NCI-H146 treated with DMSO at 0.1 percent for 48 hours (cell line): ENCODE measurements at regions not wholly inside any gene's neighbourhood (a gene's known extent, or its start where the extent isn't known, plus 50 kb on each side); places are given as distances from the start of the nearest gene placed in this dataset.
"Not testable (repeated sequence)": the region's sequence is repeated elsewhere in the genome, so short reads cannot be mapped to it uniquely, and the experiment has no call there.

Experiments
- DNase-seq: peaks from one replicate; lab custom pipeline; 2025; ENCODE audit not compliant: unreplicated experiment; lab: John Stamatoyannopoulos, UW

DNA sequence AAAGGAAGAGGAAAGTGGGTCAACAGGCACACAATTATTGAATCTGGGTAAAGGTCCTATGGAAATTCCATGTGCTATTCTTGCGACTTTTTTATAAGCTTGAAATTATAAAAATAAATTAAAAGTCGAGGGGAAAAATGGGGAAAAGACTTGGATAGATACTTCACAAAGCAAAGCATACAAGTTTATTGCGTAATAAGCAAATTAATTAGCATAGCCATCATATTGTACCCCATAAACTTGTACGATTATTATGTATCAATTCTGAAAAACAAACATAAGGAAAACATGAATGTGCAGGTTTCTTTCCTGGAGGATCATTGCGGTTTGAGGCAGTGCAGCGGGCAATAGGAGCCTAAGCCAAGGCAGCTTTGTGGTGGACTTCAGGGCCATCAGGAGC lies 351.6 kb upstream of the NOX3 start:
- no peak for DNase-seq

DNA sequence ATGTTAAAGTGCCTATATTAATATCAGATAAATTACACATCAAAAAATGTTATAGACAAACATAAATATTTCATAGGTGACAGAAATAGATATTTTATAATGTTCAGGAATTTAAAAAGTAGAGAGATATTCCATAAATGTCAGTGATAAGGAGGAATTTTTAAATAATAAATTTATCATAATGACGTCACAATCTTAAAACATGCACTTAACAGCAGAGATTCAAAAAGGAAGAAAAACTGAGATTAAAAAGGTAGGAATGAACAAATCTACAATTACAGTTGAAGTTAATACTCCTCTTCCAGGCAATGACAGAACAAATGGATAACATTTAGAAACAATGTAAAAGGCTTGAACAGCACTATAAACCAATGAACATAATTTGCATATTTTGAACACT lies 345.4 kb upstream of the NOX3 start:
- DNase-seq = no peak

DNA sequence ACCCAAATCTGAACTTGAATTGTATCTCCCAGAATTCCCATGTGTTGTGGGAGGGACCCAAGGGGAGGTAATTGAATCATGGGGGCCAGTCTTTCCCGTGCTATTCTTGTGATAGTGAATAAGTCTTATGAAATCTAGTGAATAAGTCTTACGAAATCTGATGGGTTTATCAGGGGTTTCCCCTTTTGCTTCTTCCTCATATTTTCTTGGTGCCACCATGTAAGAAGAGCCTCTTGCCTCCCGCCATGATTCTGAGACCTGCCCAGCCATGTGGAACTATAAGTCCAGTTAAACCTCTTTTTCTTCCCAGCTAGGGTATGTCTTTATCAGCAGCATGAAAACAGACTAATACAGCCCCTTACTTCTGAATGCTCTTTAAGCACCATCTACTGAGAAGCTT lies 343.2 kb upstream of the NOX3 start:
- not testable (repeated sequence) for DNase-seq

DNA sequence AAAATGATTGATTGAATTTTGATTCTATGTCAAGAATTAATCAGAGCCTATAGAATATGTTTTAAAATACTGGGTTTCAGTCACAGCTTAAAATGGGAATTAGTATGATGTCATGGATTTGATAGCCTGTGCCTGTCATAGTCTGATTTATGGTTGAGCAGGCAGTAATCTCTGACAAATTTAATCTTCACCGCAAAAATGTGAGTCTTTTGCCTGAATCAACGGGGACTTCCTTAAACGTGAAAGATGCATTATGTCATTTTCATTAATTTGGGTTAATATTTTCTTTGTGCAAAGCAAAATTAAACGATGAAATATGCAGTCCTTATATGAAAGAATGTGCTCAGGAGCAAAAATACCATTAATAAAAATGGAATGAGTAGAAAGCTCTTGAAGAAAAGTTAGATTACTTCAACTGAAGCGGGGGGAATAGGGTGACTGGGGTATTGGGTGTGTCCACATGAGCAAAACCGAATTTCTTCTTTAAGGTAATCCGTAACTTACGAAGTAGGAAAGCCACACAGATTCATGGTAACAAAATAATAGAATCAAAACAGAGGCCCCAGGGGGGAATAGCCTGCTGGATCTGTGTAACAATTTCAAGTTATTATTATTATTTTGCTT lies 339.6 kb upstream of the NOX3 start:
- no peak for DNase-seq

DNA sequence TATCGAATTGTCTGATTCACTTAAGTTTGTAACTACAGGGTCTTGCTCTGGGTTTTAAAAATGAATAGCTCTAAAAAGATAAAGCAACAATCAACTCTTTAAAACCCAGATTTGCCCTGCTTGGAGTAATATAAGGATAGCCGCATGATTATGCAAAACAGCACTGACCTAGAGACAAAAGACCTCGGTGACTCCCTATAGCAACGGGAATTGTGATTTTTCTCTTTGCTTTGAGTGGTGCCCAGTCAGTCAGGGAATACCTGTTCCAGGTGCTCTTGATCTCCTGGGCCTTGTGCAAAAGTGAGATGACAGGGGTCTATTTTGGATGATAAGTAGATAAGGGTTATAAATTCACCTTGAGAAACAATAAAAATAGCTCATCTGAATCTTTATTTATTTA lies 336.3 kb upstream of the NOX3 start:
- DNase-seq = no peak

DNA sequence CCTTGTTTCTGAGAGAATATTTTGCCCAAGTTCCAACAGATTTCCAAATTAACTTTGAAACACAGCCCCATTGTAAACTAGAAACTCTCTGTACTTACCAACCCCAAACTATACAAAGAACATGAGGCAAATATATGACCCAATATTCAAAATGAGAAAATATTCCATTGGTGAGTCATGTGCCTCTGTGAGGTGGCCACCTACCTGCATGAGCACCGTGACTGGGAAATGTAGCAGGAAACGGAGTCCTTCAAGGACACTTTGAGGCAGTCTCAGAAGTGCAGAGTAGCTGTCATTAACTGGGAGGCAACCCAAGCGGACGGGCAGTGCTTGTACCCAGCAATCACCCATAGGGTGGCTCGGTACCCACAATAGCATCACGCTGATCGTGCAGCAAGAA lies 335.5 kb upstream of the NOX3 start:
- no peak for DNase-seq

DNA sequence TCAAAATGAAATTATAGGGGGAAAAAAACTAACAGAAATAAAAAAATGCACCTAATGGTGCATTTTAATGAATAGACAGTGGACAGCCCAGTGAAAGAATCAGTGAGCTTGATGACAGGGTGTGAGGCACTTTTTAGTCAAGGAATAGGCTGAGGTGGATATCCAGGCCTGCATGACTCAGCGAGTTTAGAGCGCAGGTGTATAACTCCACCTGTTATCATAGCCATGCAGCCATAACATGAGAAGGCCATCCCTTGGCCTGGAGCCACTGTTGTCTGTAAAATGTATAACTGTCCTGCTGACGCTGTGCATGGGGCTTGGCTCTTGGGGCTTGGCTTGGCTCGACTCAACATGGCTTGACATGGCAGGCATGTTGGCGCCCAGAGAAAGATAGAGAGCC lies 331.5 kb upstream of the NOX3 start:
- DNase-seq = no peak

DNA sequence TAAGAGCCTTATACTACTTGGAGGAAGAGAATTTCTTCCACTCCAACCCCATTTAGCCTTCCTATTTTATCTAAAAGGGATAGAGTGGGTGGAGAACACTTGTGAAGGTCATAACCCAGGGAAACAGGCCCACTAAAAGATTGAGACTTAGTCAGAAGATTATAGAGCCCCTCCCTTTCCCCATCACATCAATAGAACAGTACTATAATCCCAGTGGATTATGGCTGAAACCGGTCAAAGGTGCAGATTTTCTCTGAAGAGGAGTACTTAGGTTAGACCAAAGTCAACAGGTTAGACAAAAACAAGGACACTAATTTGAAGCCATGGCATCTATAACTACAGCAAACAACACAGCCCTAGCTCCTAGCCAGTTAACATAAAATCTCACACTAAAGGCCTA lies 330.9 kb upstream of the NOX3 start:
- no peak for DNase-seq

DNA sequence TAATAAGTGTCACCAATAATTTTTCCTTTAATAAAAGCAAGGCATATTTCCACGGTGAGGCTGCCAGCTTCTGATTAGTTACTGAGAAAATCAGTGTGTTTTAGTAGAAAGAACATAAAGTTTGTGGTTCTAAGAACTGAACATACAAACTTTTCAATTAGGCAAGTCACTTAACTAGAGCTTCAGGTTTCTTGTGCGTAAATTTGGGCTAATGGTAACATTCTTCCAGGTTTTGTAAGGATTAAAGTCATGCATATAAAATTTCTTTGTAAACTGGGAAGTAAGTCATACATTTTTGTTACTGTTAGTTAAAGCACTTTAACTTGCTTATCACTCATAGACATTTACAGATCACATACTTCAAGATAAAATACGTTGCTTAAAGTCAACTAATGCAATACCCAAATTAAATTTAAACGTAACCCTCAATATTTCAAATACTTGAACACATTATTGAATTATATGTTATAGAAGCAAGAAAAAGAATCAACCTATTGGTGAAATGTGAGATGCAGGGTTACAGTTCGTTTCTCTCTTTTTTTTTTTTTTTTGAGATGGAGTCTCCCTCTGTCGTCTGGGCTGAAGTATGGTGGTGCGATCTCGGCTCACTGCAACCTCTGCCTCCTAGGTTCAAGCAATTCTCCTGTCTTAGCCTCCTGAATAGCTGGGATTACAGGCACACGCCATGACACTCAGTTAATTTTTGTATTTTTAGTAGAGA lies 327.3 kb upstream of the NOX3 start:
- no peak for DNase-seq

DNA sequence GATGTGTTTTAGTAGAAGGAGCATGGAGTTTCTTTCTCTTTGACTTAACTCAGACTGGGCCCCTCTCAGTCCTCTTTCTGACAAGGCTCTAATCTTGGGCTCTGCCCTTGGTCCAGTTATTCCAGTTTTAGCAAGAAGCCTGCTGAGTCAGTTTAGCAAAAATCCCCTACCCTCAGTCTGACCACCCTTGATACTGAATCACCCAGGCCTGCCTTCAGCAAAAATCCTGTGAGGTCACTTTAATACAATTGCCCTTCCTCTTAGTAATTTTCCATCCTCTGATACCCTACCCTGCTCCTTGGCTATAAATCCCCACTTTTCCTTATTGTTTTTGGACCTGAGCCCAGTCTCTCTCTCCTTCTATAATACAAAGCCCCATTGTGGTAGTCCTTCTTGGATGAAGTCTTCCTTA lies 326.7 kb upstream of the NOX3 start:
- no peak for DNase-seq

DNA sequence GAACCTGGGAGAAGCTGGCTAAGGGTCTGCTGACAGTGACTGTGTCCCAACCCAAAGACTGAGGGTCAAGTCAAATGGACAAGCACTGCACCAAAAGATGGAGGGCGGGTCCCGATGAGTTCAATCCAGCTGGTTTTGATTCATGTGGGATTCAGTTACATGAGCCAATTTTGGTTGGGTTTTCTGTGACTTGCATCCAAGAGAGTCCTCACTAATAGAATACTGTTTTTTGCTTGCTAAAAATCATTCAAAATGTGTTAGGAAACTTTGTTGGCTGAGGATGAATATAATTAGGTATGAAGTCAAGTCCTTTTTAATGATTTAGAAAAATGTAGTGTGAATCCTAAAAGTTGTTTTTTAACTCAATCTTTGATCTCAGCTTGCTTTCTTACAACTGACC lies 323.8 kb upstream of the NOX3 start:
- no peak for DNase-seq

DNA sequence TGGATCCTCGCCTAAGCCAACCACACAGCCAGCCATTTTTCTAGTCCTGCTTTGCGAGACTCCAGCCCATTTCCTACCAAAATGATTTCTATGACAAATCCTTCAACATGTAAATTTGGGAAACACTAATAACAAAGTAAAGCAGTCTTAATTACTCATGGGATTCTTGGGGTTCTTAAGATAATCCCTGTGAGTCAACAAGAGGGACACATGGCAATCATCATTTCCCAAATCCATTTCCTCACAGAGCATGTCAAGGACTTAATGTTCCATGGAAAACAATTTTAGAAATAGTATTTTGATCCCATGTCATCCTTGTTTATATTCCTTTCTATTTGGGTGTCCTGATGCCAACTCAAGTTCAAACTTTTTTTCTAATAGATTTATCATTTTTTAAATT lies 322.7 kb upstream of the NOX3 start:
- DNase-seq = no peak

DNA sequence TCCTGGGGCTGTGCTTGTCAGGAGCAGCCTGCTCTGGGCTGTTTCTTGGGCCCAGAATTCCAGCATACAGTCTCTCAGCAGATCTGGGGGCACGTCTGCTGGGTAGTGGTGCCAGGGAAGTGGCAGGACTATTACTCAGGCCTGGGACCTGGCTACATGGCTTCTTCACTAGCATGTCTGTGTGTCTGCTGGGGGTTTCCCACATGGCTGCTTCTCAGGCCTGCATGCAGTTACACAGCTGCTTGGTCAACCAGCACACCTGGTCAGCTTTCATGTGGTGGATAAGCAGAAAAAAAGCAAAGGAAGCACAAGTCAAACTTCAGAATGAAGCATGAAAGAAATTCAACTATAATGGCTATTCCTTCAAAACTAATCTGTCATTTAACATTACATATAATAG lies 316.2 kb upstream of the NOX3 start:
- no peak for DNase-seq

DNA sequence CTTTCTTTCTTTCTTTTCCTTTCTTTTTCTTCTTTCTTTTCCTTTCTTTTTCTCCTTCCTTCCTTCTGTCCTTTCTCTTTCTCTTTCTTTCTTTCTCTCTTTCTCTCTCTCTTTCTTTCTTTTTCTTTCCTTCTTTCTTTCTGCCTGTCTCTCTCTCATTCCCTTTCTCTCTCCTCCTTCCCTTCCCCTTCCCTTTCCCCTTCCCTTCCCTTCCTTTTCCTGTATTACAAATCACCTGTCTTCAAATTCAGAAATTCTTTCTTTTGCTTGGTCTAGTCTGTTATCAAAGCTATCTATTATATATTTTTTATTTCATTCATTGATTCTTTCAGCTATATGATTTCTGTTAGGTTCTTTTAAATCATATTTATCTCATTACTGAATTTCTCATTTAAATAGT lies 315.2 kb upstream of the NOX3 start:
- no peak for DNase-seq

DNA sequence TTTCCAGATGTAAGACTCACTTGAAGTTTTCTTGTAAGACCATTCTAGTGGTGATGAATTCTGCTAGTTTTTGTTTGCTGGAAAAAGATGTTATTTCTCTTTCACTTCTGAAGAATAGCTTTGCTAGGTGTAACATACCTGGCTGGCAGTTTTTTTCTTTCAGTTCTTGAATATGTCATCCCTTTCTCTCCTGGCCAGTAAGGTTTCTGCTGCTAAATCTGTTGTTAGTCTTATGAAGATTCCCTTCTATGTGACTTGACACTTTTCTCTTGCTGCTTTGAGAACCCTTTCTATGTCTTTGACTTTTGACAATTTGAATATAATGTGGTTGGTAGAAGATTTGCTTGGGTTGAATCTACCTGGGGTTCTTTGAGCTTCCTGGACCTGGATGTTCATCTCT lies 314.7 kb upstream of the NOX3 start:
- no peak for DNase-seq

DNA sequence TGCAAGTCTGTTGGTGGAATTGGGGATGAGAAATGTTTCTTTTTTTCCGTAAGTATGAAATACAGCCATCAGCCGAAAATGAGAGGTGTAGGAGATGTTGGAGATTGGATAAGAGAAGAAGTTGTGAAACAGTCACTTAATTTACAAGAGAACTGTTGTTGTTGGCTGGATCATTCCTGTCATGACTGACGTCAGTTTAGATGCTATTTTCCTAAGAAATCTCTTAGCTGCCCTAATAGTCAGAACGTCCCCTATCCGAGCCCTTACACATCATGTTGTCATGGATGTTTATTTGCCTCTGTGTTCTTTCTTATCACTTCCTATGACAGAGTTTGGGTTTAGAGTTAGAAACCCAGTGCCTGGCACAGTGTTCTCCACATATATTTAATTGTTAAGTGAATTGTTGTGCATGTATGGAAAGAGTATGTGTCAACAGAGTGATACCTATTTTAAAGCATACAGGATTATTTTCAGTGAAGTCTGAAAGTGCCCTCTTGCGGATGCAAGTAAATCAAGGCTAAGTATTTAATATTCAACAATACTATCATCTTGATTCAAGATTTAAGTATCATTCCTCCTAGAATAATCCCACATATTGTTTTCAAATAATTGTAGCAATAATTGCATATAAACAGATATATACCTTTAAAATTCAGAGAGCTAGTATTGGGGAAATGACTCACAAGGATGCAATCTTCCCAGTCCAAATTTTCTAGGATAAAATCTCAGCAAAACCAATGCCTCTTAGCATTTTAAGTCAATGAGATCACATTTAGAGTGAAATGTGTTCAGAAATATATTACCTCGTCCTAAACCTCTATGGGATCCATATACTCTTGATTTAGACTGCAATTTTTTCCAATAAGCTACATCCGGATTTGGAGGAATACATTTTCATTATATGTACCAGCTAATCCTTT lies 309.9 kb upstream of the NOX3 start:
- no peak for DNase-seq

DNA sequence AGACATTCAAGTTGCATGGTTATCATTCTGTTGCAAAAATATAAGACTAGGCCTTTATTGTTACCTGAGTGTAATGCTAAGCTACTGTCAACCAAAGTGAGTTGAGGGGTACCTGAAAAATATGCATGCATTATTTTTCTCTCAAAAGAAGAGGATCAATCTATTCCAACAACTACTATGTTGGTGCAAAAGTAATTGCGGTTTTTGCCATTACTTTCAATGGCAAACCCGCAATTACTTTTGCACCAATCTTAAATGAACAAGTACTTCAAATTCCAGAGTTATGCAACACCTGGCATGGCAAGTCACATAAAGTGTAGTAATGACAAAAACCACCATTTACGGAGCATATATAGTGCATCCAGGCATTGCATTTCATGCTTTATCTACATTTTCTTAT lies 307.0 kb upstream of the NOX3 start:
- DNase-seq = no peak

DNA sequence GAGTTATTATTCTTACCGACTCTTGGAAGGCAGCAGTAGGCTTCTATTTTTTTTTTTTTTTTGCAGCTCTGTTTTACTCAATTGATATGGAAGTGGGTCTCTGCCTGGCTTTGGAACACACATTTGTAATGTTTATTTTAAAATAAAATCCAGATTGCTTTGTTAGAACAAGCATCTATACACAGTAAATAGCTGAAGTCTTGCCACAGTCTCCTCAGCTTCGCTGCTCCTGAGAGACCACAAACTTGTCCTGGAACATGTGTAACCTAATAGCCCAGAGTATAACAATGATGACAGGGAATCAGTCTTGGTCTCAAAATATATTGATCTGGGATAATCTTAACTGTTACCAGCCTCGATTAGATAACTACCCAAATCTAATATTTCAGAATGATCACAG lies 299.8 kb upstream of the NOX3 start:
- no peak for DNase-seq

DNA sequence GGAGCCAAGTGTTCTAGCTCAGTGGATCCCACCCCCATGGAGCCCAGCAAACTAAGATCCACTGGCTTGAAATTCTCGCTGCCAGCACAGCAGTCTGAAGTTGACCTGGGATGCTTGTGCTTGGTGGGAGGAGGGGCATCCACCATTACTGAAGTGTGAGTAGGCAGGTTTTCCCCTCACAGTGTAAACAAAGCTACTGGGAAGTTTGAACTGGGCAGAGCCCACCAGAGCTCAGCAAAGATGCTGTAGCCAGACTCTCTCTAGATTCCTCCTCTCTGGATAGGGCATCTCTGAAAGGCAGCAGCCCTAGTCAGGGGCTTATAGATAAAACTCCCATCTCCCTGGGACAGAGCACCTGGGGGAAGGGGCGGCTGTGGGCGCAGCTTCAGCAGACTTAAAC lies 293.1 kb upstream of the NOX3 start:
- DNase-seq = not testable (repeated sequence)

DNA sequence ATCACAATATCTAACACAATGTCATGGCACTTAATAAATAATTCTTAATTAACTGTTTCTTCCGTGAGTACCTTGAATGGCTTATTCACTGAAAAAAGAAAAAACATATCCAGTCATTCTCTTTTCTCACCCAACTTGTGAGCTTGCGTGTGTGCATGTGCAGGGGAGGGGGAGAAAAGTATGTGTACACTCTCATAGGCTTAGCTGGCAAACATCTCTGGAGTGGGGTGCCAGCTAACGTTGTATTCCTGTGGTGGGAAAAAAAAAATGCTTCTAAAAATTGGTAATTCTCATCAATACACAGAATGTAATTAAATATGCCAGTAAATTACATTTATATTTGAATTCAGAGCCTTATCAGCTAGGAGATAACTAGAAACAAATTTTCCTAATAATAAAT lies 291.9 kb upstream of the NOX3 start:
- no peak for DNase-seq

DNA sequence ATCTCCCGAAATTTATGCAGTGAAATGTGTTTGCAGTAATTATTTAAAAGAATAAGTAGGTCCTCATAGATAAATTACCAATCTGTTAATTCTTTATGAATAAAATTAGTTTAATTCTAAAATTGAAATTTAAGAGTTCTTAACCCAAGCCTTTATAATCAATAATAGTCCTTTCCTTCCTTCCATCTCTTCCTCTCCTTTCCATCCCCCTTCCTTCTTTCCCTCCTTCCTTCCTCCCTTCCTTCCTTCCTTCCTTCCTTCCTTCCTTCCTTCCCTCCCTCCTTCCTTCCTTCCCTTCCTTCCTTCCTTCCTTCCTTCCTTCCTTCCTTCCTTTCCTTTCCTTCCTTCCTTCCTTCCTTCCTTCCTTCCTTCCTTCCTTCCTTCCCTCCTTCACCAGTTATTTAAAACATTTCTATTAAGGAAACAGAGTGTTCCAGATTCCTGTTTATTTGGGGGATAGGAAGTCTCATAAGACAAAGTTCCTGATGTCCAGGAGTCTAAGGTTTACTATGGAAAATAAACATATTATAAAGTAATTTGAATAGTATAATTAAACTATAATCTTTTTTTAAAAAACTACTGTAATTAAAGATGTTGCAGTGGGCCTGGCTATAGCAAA lies 285.3 kb upstream of the NOX3 start:
- no peak for DNase-seq
